Lower lobe of right lung (tissue), 2 donors: ENCODE measurements at regions not wholly inside any gene's neighbourhood (a gene's known extent, or its start where the extent isn't known, plus 50 kb on each side); places are given as distances from the start of the nearest gene placed in this dataset.

Experiments
- ATAC-seq, 2 donors: fragments of 200-7000 bp; cut with Tn5 transposase; one replicate each; pipeline ENCODE4 v1.9.1; 2020 to 2022; ENCODE audit warnings: mild to moderate bottlenecking in 2 of 2, moderate library complexity in 2 of 2
- DNase-seq: peaks from one replicate; pipeline ENCODE4 v3.0.0-alpha.2; 2020
- H3K27ac ChIP-seq: fragments of 200-600 bp; one replicate; pipeline ENCODE4 v1.8.0; 2022
- H3K27me3 ChIP-seq: fragments of 200-600 bp; one replicate; pipeline ENCODE4 v1.8.0; 2022; ENCODE audit warnings: low read depth
- H3K36me3 ChIP-seq: fragments of 200-600 bp; one replicate; pipeline ENCODE4 v1.8.0; 2022; ENCODE audit warnings: mild to moderate bottlenecking
- H3K4me1 ChIP-seq: fragments of 200-600 bp; one replicate; pipeline ENCODE4 v1.8.0; 2022
- H3K4me3 ChIP-seq: fragments of 200-600 bp; one replicate; pipeline ENCODE4 v1.8.0; 2022; ENCODE audit warnings: mild to moderate bottlenecking
- H3K9me3 ChIP-seq: fragments of 200-600 bp; one replicate; pipeline ENCODE4 v1.8.0; 2022
- intact Hi-C: fragments of 100-400 bp; cut with DNase I; formaldehyde crosslinking; loops from one replicate; pipeline ENCODE4 v1.11.0; 2022
- TF ChIP-seq, protein P1 (sequence below): fragments of 200-600 bp; IDR thresholded peaks from one replicate; pipeline ENCODE4 v1.8.0; 2022; ENCODE audit warnings: antibody characterized with exemption, mild to moderate bottlenecking
- donor health status: DM: no; HTN: yes; CAD: no; lungs with severe emphysema.

DNA sequence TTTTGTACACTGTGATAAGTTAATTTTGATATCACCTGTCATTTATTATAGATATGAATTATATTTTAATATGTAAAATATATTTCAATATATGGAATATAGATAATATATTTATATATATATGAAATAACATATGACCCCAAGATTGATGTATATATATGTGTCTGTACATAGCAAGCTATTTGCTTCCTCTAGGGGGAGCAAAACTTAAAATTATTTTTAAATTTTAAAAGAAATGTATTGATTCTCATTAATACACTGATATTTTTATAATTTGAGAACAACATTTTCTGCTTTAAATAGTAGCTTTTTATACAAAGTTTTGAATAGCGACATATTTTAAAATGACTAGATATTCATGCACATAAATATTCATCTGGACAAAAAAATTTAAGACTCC is 272.0 kb downstream of the DMRTA1 start:
- Histone ChIP-seq H3K9me3 (no peaks in the 10 kb centered on the region), H3K27ac (no peak overlapping the region), H3K4me1 (no peaks in the 10 kb centered on the region), H3K27me3 (no peaks in the 10 kb centered on the region), H3K36me3 (no peaks in the 10 kb centered on the region), H3K4me3 (no peak overlapping the region)
- intact Hi-C loops, result no loop called here
- TF ChIP-seq, protein P1, sequence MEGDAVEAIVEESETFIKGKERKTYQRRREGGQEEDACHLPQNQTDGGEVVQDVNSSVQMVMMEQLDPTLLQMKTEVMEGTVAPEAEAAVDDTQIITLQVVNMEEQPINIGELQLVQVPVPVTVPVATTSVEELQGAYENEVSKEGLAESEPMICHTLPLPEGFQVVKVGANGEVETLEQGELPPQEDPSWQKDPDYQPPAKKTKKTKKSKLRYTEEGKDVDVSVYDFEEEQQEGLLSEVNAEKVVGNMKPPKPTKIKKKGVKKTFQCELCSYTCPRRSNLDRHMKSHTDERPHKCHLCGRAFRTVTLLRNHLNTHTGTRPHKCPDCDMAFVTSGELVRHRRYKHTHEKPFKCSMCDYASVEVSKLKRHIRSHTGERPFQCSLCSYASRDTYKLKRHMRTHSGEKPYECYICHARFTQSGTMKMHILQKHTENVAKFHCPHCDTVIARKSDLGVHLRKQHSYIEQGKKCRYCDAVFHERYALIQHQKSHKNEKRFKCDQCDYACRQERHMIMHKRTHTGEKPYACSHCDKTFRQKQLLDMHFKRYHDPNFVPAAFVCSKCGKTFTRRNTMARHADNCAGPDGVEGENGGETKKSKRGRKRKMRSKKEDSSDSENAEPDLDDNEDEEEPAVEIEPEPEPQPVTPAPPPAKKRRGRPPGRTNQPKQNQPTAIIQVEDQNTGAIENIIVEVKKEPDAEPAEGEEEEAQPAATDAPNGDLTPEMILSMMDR, result no peak
- no peak for ATAC-seq
- DNase-seq, result no peak

DNA sequence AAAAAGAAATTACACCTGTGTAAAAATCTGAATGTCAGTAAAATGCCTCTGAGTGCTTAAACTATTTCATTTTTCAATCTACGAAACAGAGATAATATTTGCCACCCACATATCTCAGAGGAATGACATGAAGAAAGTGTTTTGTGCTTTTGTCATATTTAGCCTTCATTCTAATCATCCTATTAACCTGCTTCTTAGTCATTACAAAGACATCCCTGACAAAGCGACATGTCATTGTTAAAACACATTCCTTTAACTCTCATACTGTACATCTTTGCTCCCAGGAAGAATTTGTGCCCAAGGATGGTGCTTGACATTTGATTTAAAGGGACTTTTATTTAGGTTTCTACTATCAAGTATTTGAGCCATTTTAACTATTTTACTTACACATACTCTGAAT is 275.9 kb downstream of the DMRTA1 start:
- no peak overlapping the region for H3K27ac ChIP-seq
- no peak for DNase-seq
- no peaks in the 10 kb centered on the region for H3K36me3 ChIP-seq
- H3K4me3 ChIP-seq, result no peak overlapping the region
- TF ChIP-seq, protein P1, result no peak
- intact Hi-C loops, result no loop called here
- no peaks in the 10 kb centered on the region for H3K9me3 ChIP-seq
- ATAC-seq, result no peak
- H3K27me3 ChIP-seq, result no peaks in the 10 kb centered on the region
- H3K4me1 ChIP-seq, result no peaks in the 10 kb centered on the region

DNA sequence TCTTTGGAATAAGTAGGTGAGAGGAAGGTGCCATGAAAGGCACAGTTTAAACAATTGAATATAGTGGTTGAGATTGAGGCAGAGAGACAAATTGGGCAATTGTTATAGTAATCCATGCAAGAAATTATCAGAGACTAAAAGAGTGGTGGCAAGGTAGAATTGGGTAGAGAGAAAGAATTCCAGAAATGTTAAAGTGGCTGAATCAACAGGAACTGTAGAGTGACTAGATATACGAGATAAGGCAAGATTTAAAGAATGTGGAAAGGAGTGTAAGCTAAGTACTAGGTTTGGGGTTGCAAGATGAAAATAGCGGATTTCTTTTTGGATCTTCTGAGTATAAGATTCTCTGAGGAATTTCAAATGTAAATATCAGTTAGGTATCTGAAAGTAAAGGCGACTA is 285.2 kb downstream of the DMRTA1 start:
- Histone ChIP-seq H3K4me3 (no peak overlapping the region), H3K27me3 (no peaks in the 10 kb centered on the region)
- ATAC-seq, result no peak

DNA sequence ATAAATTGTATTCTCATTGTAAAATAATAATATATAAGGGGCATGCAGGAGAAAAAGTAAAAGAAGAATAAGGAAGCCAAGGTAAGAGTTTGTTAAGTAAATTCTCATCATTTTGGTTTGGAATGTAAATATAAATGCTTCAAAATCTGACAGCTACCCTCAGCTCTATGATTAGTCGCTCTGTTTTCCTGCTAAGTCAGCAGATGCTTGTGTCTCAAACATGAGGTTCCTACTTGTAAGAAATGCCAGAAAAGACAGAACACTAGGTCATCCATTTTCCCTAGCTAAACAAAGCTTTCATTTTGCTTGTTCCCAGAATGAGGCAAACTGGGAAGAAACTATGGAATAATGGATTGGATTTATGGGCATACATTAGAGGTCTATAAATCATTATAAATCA is 293.1 kb downstream of the DMRTA1 start:
- Histone ChIP-seq H3K9me3 (no peaks in the 10 kb centered on the region), H3K27me3 (no peaks in the 10 kb centered on the region), H3K27ac (no peak overlapping the region), H3K36me3 (no peaks in the 10 kb centered on the region), H3K4me1 (no peaks in the 10 kb centered on the region), H3K4me3 (no peak overlapping the region)
- DNase-seq (no peak), ATAC-seq (no peak)
- TF ChIP-seq, protein P1, result no peak
- intact Hi-C loops, result no loop called here

More for the DNA sequence above, 285.2 kb downstream of the DMRTA1 start:
- no peak overlapping the region for H3K27ac ChIP-seq
- H3K4me1 ChIP-seq, result no peaks in the 10 kb centered on the region
- TF ChIP-seq, protein P1, result no peak
- no peaks in the 10 kb centered on the region for H3K9me3 ChIP-seq
- DNase-seq, result no peak
- H3K36me3 ChIP-seq, result no peaks in the 10 kb centered on the region
- intact Hi-C loops, result no loop called here

DNA sequence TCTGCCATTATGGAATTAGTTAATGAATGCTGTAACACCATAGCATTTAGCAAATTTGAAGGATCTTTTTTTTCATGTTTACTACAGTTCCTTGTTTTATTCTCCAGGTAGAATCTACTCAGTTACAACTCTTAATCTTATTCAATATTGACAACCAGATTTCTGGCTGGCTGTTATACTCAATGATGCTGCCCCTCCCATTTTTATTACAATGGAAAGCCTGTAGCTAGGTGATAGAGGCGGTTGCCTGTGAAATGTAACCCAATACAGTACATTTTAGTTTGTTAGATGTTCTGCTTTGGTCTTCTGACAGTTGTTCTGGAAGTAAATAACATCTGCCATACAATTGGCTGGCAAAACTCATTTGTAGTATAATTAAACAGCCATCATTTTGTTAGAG is 294.2 kb downstream of the DMRTA1 start:
- ATAC-seq (no peak), DNase-seq (no peak)
- H3K36me3 ChIP-seq, result no peaks in the 10 kb centered on the region
- H3K4me3 ChIP-seq, result no peak overlapping the region
- TF ChIP-seq, protein P1, result no peak
- no peaks in the 10 kb centered on the region for H3K9me3 ChIP-seq
- H3K4me1 ChIP-seq, result no peaks in the 10 kb centered on the region
- no peak overlapping the region for H3K27ac ChIP-seq
- no peaks in the 10 kb centered on the region for H3K27me3 ChIP-seq
- intact Hi-C loops, result no loop called here

DNA sequence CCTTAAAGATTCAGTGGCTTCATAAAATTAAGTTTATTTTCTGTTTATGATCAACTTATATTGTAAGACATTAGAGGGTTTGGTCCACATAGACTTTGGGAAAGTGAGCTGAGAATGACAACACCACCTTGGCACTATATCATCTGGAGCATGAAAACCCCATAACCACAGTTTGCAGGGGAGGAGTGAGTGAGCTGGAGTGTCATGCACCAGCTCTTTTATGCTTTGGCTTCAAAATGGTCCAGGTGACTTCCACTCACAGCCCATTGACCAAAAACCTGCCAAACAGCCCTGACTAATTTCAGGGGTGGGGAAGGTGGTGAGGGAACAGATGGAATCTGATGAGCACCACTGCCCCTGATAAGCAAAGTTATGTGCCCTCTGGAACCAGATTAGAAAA is 295.8 kb downstream of the DMRTA1 start:
- Histone ChIP-seq H3K36me3 (no peaks in the 10 kb centered on the region), H3K4me1 (no peaks in the 10 kb centered on the region), H3K27me3 (no peaks in the 10 kb centered on the region), H3K27ac (no peak overlapping the region), H3K9me3 (no peaks in the 10 kb centered on the region), H3K4me3 (no peak overlapping the region)
- ATAC-seq (no peak), DNase-seq (no peak)
- TF ChIP-seq, protein P1, result no peak
- intact Hi-C loops, result no loop called here
